ENCODE measurements at regions not wholly inside any gene's neighbourhood (a gene's known extent, or its start where the extent isn't known, plus 50 kb on each side); places are given as distances from the start of the nearest gene placed in this dataset.
"Not testable (repeated sequence)": the region's sequence is repeated elsewhere in the genome, so short reads cannot be mapped to it uniquely, and the experiment has no call there.

DNA sequence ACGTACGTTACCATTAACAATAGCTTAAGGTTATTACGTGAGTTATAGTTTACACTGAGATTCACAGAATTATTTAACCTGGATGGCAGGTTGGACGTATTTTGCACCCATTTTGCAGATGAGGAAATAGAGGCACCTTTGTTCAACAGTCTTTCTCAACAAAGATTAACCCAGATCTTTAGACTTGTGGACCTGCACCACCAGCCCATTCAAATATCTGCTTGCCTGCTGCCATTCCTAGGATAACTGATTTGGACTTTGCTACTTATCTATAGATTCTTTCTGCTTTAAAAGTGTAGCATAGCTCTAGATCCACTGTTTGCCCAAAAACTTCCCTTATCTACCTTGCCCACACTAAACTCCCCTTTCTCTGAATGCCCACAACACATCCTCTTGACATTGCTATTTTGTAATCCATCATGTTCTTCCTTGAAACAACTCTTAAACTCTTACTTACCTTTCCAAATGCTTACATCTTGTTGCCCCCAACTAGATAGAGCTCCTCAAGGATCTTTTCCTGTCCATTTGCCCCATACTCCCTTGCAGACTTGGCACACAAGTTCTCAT, 56.4 kb upstream of the TNFAIP3 start:
- DNase-seq = no peak

- DNase-seq = no peak
These were observed 55.7 kb upstream of the TNFAIP3 start for GRCh38 chr6:137811121-137811915.

- DNase-seq = no peak
These were observed 55.0 kb upstream of the TNFAIP3 start for GRCh38 chr6:137811916-137812553.

GRCh38 chr6:137813308-137813970, 53.6 kb upstream of the TNFAIP3 start:
- no peak for DNase-seq

DNA sequence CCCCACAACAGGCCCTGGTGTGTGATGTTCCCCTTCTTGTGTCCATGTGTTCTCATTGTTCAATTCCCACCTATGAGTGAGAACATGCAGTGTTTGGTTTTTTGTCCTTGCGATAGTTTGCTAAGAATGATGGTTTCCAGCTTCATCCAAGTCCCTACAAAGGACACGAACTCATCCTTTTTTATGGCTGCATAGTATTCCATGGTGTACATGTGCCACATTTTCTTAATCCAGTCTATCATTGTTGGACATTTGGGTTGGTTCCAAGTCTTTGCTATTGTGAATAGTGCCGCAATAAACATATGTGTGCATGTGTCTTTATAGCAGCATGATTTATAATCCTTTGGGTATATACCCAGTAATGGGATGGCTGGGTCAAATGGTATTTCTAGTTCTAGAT, 53.0 kb upstream of the TNFAIP3 start:
- DNase-seq = not testable (repeated sequence)

GRCh38 chr6:137815692-137816091, 51.4 kb upstream of the TNFAIP3 start:
- DNase-seq = no peak

DNA sequence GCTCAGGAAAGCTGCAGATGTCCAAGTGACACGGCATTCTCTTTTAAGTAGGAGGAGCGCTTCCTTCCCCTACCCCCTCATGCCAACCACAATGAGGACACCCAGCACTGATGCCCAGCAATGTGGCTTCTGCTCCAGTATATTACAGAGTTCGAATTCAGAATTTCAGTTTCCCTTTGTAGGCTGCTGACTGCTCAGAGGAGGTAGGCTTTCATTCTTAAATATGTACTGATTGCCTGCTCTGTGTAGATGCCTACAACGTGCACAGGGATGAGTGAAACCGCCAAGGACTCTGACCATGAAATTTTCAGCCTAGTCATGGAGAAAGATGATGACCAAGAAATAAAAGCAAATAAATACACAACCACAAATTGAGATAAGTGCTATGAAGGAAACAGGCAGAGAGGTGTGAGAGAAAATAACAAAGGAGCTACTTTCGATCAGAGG, 50.9 kb upstream of the TNFAIP3 start:
- DNase-seq = no peak

DNA sequence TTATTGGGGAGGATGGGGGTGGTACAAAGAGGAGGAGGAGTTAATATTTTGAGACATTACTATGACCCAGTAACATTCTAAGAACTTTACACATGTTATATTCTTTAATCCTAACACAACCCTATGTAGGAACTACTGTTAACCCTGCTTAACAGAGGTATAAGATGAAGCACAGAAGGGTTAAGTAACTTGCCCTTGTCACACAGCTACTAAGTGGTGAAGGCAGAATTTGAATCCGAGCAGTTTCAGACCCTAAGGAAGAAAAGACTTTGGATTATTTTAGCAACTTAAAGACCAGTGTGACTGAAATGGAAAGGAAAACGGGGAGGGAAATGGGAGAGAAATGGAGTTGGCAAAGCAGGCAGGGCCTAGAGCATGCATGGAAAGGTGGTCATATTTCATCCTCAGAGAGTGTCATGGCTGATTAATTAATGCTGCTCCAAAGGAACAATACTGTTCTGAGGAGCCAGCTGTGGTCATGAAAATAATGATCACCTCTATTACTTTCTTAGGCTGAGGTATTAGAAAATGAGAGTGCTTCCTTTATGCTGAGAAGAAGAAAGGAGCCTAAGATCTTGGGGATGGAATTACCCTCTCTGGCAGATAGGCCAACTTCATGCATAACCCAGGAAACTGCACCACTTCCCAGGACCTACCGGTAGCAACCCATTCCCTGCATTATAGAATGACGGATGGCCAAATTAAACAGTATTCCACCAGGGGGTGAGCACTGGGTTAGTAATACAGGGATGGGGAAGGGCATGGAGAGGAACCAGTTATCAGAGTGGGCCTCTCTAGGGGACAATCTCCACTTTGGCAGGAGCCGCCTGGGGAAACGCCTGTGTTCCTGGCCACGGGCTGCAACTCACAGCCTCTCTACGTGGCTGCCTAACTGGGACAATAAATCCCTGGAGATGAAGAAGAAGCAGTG, 50.1 kb upstream of the TNFAIP3 start:
- DNase-seq = no peak

All from hippocampal formation (tissue), 2 donors.